Upper lobe of left lung (tissue), 6 donors: ENCODE measurements at regions not wholly inside any gene's neighbourhood (a gene's known extent, or its start where the extent isn't known, plus 50 kb on each side); places are given as distances from the start of the nearest gene placed in this dataset.

ENCODE experiments used
- ATAC-seq, 2 donors: fragments of 200-7000 bp; cut with Tn5 transposase; one replicate each; pipeline ENCODE4 v1.9.1; 2022; ENCODE audit warnings: mild to moderate bottlenecking in 2 of 2, moderate library complexity in 2 of 2; ENCODE audit not compliant: low FRiP score in 2 of 2
- DNase-seq, 2 donors: peaks; one replicate each; pipeline ENCODE4 v3.0.0-alpha.2; 2019 to 2020
- H3K27ac ChIP-seq, 4 donors: fragments of 200-600 bp; sonication (generic); one replicate each; pipeline ENCODE4 v1.5.1; 2016 to 2019
- H3K27me3 ChIP-seq, 4 donors: fragments of 200-600 bp; sonication (generic); one replicate each; pipeline ENCODE4 v1.5.1; 2017 to 2019
- H3K36me3 ChIP-seq, 4 donors: fragments of 200-600 bp; sonication (generic); one replicate each; pipeline ENCODE4 v1.5.1; 2016 to 2019
- H3K4me1 ChIP-seq, 4 donors: fragments of 200-600 bp; sonication (generic); one replicate each; pipeline ENCODE4 v1.5.1; 2018 to 2019
- H3K4me3 ChIP-seq, 4 donors: fragments of 200-600 bp; sonication (generic); one replicate each; pipeline ENCODE4 v1.5.1; 2017 to 2019; ENCODE audit warnings: mild to moderate bottlenecking in 2 of 4, moderate library complexity in 1 of 4
- H3K9me3 ChIP-seq, 4 donors: fragments of 200-600 bp; sonication (generic); one replicate each; pipeline ENCODE4 v1.5.1; 2018 to 2019
- CTCF ChIP-seq, 6 experiments: fragments of 450-650 bp in 4 of 6; fragments of 200-600 bp in 2 of 6; sonication (generic) in 2 of 6; IDR thresholded peaks; one replicate each; pipeline ENCODE4 v1.5.1; 2016 to 2019; ENCODE audit warnings: antibody characterized with exemption in 6 of 6
- EP300 ChIP-seq, 4 donors: sonication (generic); formaldehyde crosslinking; IDR thresholded peaks; one replicate each; pipeline ENCODE4 v1.5.1; 2017; ENCODE audit warnings: antibody characterized with exemption in 4 of 4, control low read depth in 2 of 4
- POLR2A ChIP-seq, 4 donors: fragments of 450-650 bp; IDR thresholded peaks; one replicate each; pipeline ENCODE4 v1.5.1; 2016 to 2017; ENCODE audit warnings: antibody characterized with exemption in 4 of 4, mild to moderate bottlenecking in 2 of 4
- POLR2AphosphoS5 ChIP-seq, 2 donors: sonication (generic); formaldehyde crosslinking; IDR thresholded peaks; one replicate each; pipeline ENCODE4 v1.5.1; 2017; ENCODE audit warnings: antibody characterized with exemption in 2 of 2
- WGBS, 2 donors: methylation state at CpG; one replicate each; pipeline ENCODE4 v1.1.5; 2017 to 2018; 5-methylcytosine and 5-hydroxymethylcytosine counted together
- donor health status: DM: no; HTN: no; CAD: no; lungs with moderate emphysema.
- donor health status: DM: no; HTN: yes; CAD: no; lungs with severe emphysema.

- H3K36me3 ChIP-seq = no peaks in the 10 kb centered on the region
- no peaks in the 10 kb centered on the region for H3K27me3 ChIP-seq
- TF ChIP-seq POLR2AphosphoS5 (IDR thresholded peaks at IDR 0.05) (no peak), CTCF (IDR thresholded peaks at IDR 0.05) (no peak), EP300 (IDR thresholded peaks at IDR 0.05) (no peak), POLR2A (IDR thresholded peaks at IDR 0.05) (no peak)
- H3K27ac ChIP-seq = no peak overlapping the region
- ATAC-seq = no peak
- no peaks in the 10 kb centered on the region for H3K4me1 ChIP-seq
- WGBS, 2 donors = 92 to 99% methylated on average over 9 to 17 of the region's 17 CpGs
- no peak overlapping the region for H3K4me3 ChIP-seq
- no peaks in the 10 kb centered on the region for H3K9me3 ChIP-seq
- DNase-seq = no peak
Observed at GRCh38 chr2:239519921-239520585, 119.2 kb upstream of the HDAC4 start.

GRCh38 chr2:239519089-239519920 is 118.5 kb upstream of the HDAC4 start:
- ATAC-seq (no peak), DNase-seq (no peak)
- Histone ChIP-seq H3K9me3 (no peaks in the 10 kb centered on the region), H3K27ac (no peak overlapping the region), H3K4me3 (no peak overlapping the region), H3K27me3 (no peaks in the 10 kb centered on the region), H3K36me3 (no peaks in the 10 kb centered on the region), H3K4me1 (no peaks in the 10 kb centered on the region)
- no peak for TF ChIP-seq POLR2A (IDR thresholded peaks at IDR 0.05)
- TF ChIP-seq CTCF (IDR thresholded peaks at IDR 0.05) = no peak
- TF ChIP-seq POLR2AphosphoS5 (IDR thresholded peaks at IDR 0.05) = no peak
- TF ChIP-seq EP300 (IDR thresholded peaks at IDR 0.05) = no peak
- 59 to 66% methylated on average over 9 to 22 of the region's 22 CpGs for WGBS, 2 donors

GRCh38 chr2:239518286-239519088 is 117.7 kb upstream of the HDAC4 start:
- DNase-seq (no peak), ATAC-seq (no peak)
- no peaks in the 10 kb centered on the region for H3K4me1 ChIP-seq
- no peaks in the 10 kb centered on the region for H3K9me3 ChIP-seq
- H3K4me3 ChIP-seq = no peak overlapping the region
- H3K27me3 ChIP-seq = no peaks in the 10 kb centered on the region
- no peaks in the 10 kb centered on the region for H3K36me3 ChIP-seq
- TF ChIP-seq CTCF (IDR thresholded peaks at IDR 0.05) (no peak), POLR2A (IDR thresholded peaks at IDR 0.05) (no peak), EP300 (IDR thresholded peaks at IDR 0.05) (no peak)
- H3K27ac ChIP-seq = no peak overlapping the region
- 90 to 96% methylated on average over 18 to 19 of the region's 19 CpGs for WGBS, 2 donors

- no peak for DNase-seq
Observed at GRCh38 chr2:239517686-239518085, 116.9 kb upstream of the HDAC4 start.

More at GRCh38 chr2:239517686-239518085, 116.9 kb upstream of the HDAC4 start:
- 94 to 95% methylated on average over 12 to 16 of the region's 16 CpGs for WGBS, 2 donors
- Histone ChIP-seq H3K4me1 (no peaks in the 10 kb centered on the region), H3K36me3 (no peaks in the 10 kb centered on the region), H3K4me3 (no peak overlapping the region), H3K27ac (no peak overlapping the region), H3K27me3 (no peaks in the 10 kb centered on the region), H3K9me3 (no peaks in the 10 kb centered on the region)
- TF ChIP-seq CTCF (IDR thresholded peaks at IDR 0.05) = no peak
- no peak for TF ChIP-seq EP300 (IDR thresholded peaks at IDR 0.05)
- no peak for ATAC-seq
